HK-2 (cell line): ENCODE measurements at regions not wholly inside any gene's neighbourhood (a gene's known extent, or its start where the extent isn't known, plus 50 kb on each side); places are given as distances from the start of the nearest gene placed in this dataset.

ENCODE experiments used
- DNase-seq: peaks from one replicate; pipeline ENCODE4 v3.0.0-alpha.2; 2018; ENCODE audit not compliant: unreplicated experiment

- DNase-seq: no peak
These were observed 212.1 kb upstream of the TNRC6C start for GRCh38 chr17:77746393-77746792.

- DNase-seq: no peak
These were observed 211.5 kb upstream of the TNRC6C start for GRCh38 chr17:77746896-77747554.

- DNase-seq: no peak
These were observed 210.1 kb upstream of the TNRC6C start for GRCh38 chr17:77748436-77748835.

GRCh38 chr17:77749321-77749751 is 209.2 kb upstream of the TNRC6C start:
- DNase-seq: no peak

GRCh38 chr17:77749989-77750388 is 208.5 kb upstream of the TNRC6C start:
- DNase-seq: no peak

- DNase-seq: no peak
These were observed 208.0 kb upstream of the TNRC6C start for GRCh38 chr17:77750427-77751043.

GRCh38 chr17:77753246-77753645 is 205.3 kb upstream of the TNRC6C start:
- DNase-seq: no peak

GRCh38 chr17:77753691-77754245 is 204.7 kb upstream of the TNRC6C start:
- DNase-seq: no peak

- no peak for DNase-seq
These were observed 203.5 kb upstream of the TNRC6C start for GRCh38 chr17:77754956-77755355.

- no peak for DNase-seq
These were observed 203.0 kb upstream of the TNRC6C start for GRCh38 chr17:77755410-77755963.

- no peak for DNase-seq
These were observed 202.5 kb upstream of the TNRC6C start for GRCh38 chr17:77756028-77756427.

- DNase-seq: no peak
These were observed 201.5 kb upstream of the TNRC6C start for GRCh38 chr17:77756846-77757560.

GRCh38 chr17:77757561-77757898 is 201.0 kb upstream of the TNRC6C start:
- DNase-seq: no peak

GRCh38 chr17:77763023-77763422 is 195.5 kb upstream of the TNRC6C start:
- no peak for DNase-seq

GRCh38 chr17:77763575-77763974 is 194.9 kb upstream of the TNRC6C start:
- DNase-seq: no peak

- no peak for DNase-seq
These were observed 193.2 kb upstream of the TNRC6C start for GRCh38 chr17:77765292-77765691.

GRCh38 chr17:77767148-77767547 is 191.4 kb upstream of the TNRC6C start:
- no peak for DNase-seq

GRCh38 chr17:77768248-77768852 is 190.2 kb upstream of the TNRC6C start:
- DNase-seq: no peak

GRCh38 chr17:77769215-77769614 is 189.3 kb upstream of the TNRC6C start:
- DNase-seq: no peak

- DNase-seq: no peak
These were observed 188.7 kb upstream of the TNRC6C start for GRCh38 chr17:77769762-77770161.

GRCh38 chr17:77770331-77771105 is 188.0 kb upstream of the TNRC6C start:
- peak; percentile 30 for DNase-seq
